Fibroblast of lung (primary cell): ENCODE measurements at regions not wholly inside any gene's neighbourhood (a gene's known extent, or its start where the extent isn't known, plus 50 kb on each side); places are given as distances from the start of the nearest gene placed in this dataset.

ENCODE experiments used
- DNase-seq, 2 donors: peaks; one replicate each; pipeline versions ENCODE4 v3.0.0 to v3.0.0-alpha.2; 2010; ENCODE audit warnings: low read depth in 2 of 2
- H2AFZ ChIP-seq: 2 replicates; pipeline ENCODE4 v1.5.1; 2012; ENCODE audit warnings: low read length, control low read depth, inconsistent platforms
- H3K27ac ChIP-seq: 2 replicates; pipeline ENCODE4 v1.5.1; 2011; ENCODE audit warnings: low read length, control low read depth; ENCODE audit not compliant: insufficient read depth
- H3K27me3 ChIP-seq: 2 replicates; pipeline ENCODE4 v1.5.1; 2011; ENCODE audit warnings: mild to moderate bottlenecking, low read length; ENCODE audit not compliant: control insufficient read depth, insufficient read depth
- H3K36me3 ChIP-seq: 2 replicates; pipeline ENCODE4 v1.5.1; 2011; ENCODE audit warnings: low read length; ENCODE audit not compliant: control insufficient read depth, insufficient read depth
- H3K4me1 ChIP-seq: 2 replicates; pipeline ENCODE4 v1.5.1; 2011; ENCODE audit warnings: low read length; ENCODE audit not compliant: control insufficient read depth, insufficient read depth; ENCODE audit errors: extremely low read depth
- H3K4me2 ChIP-seq: 2 replicates; pipeline ENCODE4 v1.5.1; 2011; ENCODE audit warnings: low read length, control low read depth; ENCODE audit not compliant: insufficient read depth; ENCODE audit errors: extremely low read depth
- H3K4me3 ChIP-seq, 4 experiments: fragments of 200-600 bp in 1 of 4; sonication (generic) in 1 of 4; replicated peaks in 1 of 4; 2 replicates each; pipeline ENCODE4 v1.5.1; 2011 to 2016; ENCODE audit warnings: low read length in 4 of 4, low read depth in 3 of 4, mild to moderate bottlenecking in 3 of 4, control low read depth in 2 of 4, inconsistent platforms in 1 of 4, mixed read lengths in 1 of 4; ENCODE audit not compliant: insufficient read depth in 1 of 4; ENCODE audit errors: control extremely low read depth in 1 of 4
- H3K79me2 ChIP-seq: 2 replicates; pipeline ENCODE4 v1.5.1; 2012; ENCODE audit warnings: mild to moderate bottlenecking, low read length, inconsistent platforms; ENCODE audit not compliant: control insufficient read depth, insufficient read depth
- H3K9ac ChIP-seq: 2 replicates; pipeline ENCODE4 v1.5.1; 2011; ENCODE audit warnings: mild to moderate bottlenecking, low read length, control low read depth; ENCODE audit not compliant: insufficient read depth
- H3K9me3 ChIP-seq: 2 replicates; pipeline ENCODE4 v1.5.1; 2012; ENCODE audit warnings: low read depth, low read length; ENCODE audit not compliant: control insufficient read depth, insufficient read depth
- H4K20me1 ChIP-seq: 2 replicates; pipeline ENCODE4 v1.5.1; 2011; ENCODE audit warnings: low read length; ENCODE audit not compliant: control insufficient read depth, insufficient read depth; ENCODE audit errors: extremely low read depth
- EZH2 ChIP-seq: IDR thresholded peaks from 2 replicates; pipeline ENCODE4 v1.5.1; 2012; ENCODE audit warnings: low read length, control low read depth, mild to moderate bottlenecking; ENCODE audit errors: missing control alignments
- TF ChIP-seq, protein P1 (sequence below), 2 donors: IDR thresholded peaks in 1 of 2; conservative IDR thresholded peaks in 1 of 2; 1 replicate in 1 of 2; 2 replicates in 1 of 2; pipeline ENCODE4 v1.5.1; 2011 to 2012; ENCODE audit warnings: low read length in 2 of 2, control low read depth in 1 of 2, inconsistent platforms in 1 of 2, low read depth in 1 of 2, mild to moderate bottlenecking in 1 of 2

GRCh38 chr2:198901894-198902293 is 555.8 kb downstream of the SATB2 start:
- DNase-seq, result no peak
- no peaks in the 10 kb centered on the region for H3K4me1 ChIP-seq
- H3K4me3 ChIP-seq, result no peak overlapping the region
- H3K27ac ChIP-seq, result no peak overlapping the region
- H3K9me3 ChIP-seq, result no peaks in the 10 kb centered on the region
- TF ChIP-seq, protein P1, sequence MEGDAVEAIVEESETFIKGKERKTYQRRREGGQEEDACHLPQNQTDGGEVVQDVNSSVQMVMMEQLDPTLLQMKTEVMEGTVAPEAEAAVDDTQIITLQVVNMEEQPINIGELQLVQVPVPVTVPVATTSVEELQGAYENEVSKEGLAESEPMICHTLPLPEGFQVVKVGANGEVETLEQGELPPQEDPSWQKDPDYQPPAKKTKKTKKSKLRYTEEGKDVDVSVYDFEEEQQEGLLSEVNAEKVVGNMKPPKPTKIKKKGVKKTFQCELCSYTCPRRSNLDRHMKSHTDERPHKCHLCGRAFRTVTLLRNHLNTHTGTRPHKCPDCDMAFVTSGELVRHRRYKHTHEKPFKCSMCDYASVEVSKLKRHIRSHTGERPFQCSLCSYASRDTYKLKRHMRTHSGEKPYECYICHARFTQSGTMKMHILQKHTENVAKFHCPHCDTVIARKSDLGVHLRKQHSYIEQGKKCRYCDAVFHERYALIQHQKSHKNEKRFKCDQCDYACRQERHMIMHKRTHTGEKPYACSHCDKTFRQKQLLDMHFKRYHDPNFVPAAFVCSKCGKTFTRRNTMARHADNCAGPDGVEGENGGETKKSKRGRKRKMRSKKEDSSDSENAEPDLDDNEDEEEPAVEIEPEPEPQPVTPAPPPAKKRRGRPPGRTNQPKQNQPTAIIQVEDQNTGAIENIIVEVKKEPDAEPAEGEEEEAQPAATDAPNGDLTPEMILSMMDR (conservative IDR thresholded peaks at IDR 0.05 in 1 of 2, IDR thresholded peaks at IDR 0.05 in 1 of 2; ENCODE audit: low read depth in 1 of 2, low read length in 2 of 2), result no peak
- no peak for TF ChIP-seq EZH2
- H3K4me2 ChIP-seq, result no peak overlapping the region
- H2AFZ ChIP-seq, result no peak overlapping the region
- H3K79me2 ChIP-seq, result no peaks in the 10 kb centered on the region
- H3K27me3 ChIP-seq, result no peaks in the 10 kb centered on the region
- no peaks in the 10 kb centered on the region for H4K20me1 ChIP-seq
- no peaks in the 10 kb centered on the region for H3K36me3 ChIP-seq
- no peak overlapping the region for H3K9ac ChIP-seq

DNA sequence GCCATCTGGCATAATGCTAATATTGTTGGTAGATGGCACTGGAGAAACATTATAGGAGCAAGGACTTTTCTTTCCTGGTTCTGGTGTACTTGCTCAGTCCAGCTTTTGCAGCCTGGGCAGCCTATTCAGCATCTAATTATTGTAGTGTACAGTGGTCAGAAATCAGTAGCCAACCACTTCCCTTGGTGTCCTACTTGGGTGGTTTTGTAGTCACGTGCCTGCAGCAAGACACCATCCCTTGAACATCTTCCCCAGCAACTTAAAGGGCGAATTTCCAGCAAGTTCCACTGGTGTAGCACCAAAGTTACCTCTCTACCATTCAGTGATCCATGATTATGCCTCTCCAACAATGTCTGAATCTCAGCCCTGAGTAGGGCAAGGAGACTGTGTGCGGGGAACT is 557.6 kb downstream of the SATB2 start:
- Histone ChIP-seq H3K4me3 (no peak overlapping the region), H3K36me3 (no peaks in the 10 kb centered on the region), H3K27me3 (no peaks in the 10 kb centered on the region), H3K9ac (no peak overlapping the region), H3K9me3 (no peaks in the 10 kb centered on the region), H2AFZ (no peak overlapping the region), H4K20me1 (no peaks in the 10 kb centered on the region), H3K4me2 (no peak overlapping the region), H3K79me2 (no peaks in the 10 kb centered on the region), H3K4me1 (no peaks in the 10 kb centered on the region), H3K27ac (no peak overlapping the region)
- TF ChIP-seq EZH2, result no peak
- TF ChIP-seq, protein P1 (conservative IDR thresholded peaks at IDR 0.05 in 1 of 2, IDR thresholded peaks at IDR 0.05 in 1 of 2; ENCODE audit: low read depth in 1 of 2, low read length in 2 of 2), result no peak
- no peak for DNase-seq

DNA sequence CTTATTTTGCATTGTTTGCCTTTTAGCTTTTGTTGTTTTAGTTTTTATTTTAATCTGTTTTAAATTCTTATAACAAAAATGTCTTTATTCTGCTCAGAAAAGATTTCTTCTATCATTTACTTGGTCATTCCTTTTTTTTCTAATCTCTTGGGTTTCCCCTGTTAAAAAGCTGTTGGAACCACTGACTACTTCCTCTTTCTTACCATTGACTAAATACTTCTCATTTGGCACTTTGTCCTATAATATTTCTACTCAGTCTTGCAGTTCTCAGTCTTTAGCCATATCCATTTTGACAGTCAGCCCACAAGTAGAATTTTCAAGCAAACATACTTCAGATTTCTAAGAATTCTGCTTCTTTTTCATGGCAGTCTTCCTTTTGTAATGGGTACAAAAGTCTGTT is 567.2 kb downstream of the SATB2 start:
- Histone ChIP-seq H3K4me1 (no peaks in the 10 kb centered on the region), H3K27ac (no peak overlapping the region), H3K9ac (no peak overlapping the region), H2AFZ (no peak overlapping the region), H3K36me3 (no peaks in the 10 kb centered on the region), H4K20me1 (no peaks in the 10 kb centered on the region), H3K79me2 (no peaks in the 10 kb centered on the region), H3K9me3 (no peaks in the 10 kb centered on the region), H3K4me2 (no peak overlapping the region), H3K27me3 (no peaks in the 10 kb centered on the region), H3K4me3 (no peak overlapping the region)
- no peak for DNase-seq
- TF ChIP-seq, protein P1 (conservative IDR thresholded peaks at IDR 0.05 in 1 of 2, IDR thresholded peaks at IDR 0.05 in 1 of 2; ENCODE audit: low read depth in 1 of 2, low read length in 2 of 2), result no peak
- no peak for TF ChIP-seq EZH2
